Daoy (cell line): ENCODE measurements at regions not wholly inside any gene's neighbourhood (a gene's known extent, or its start where the extent isn't known, plus 50 kb on each side); places are given as distances from the start of the nearest gene placed in this dataset.

Source experiments
- DNase-seq: peaks from one replicate; pipeline ENCODE4 v3.0.0-alpha.2; 2015; ENCODE audit warnings: low read depth

GRCh38 chr4:62366939-62367338 lies 1166.8 kb downstream of the ADGRL3 start:
- no peak for DNase-seq

GRCh38 chr4:62360156-62360545 lies 1160.0 kb downstream of the ADGRL3 start:
- DNase-seq = no peak

GRCh38 chr4:62359441-62360155 lies 1159.5 kb downstream of the ADGRL3 start:
- no peak for DNase-seq

- DNase-seq = no peak
Measured at GRCh38 chr4:62344915-62345314, 1144.8 kb downstream of the ADGRL3 start.

GRCh38 chr4:62344474-62344873 lies 1144.3 kb downstream of the ADGRL3 start:
- no peak for DNase-seq

GRCh38 chr4:62342346-62342745 lies 1142.2 kb downstream of the ADGRL3 start:
- no peak for DNase-seq

- DNase-seq = no peak
Measured at GRCh38 chr4:62328526-62328925, 1128.4 kb downstream of the ADGRL3 start.

GRCh38 chr4:62327612-62328297 lies 1127.6 kb downstream of the ADGRL3 start:
- no peak for DNase-seq

- no peak for DNase-seq
Measured at GRCh38 chr4:62324215-62324614, 1124.1 kb downstream of the ADGRL3 start.

GRCh38 chr4:62320612-62321011 lies 1120.5 kb downstream of the ADGRL3 start:
- no peak for DNase-seq

- no peak for DNase-seq
Measured at GRCh38 chr4:62302710-62303109, 1102.6 kb downstream of the ADGRL3 start.

- DNase-seq = no peak
Measured at GRCh38 chr4:62301500-62301899, 1101.4 kb downstream of the ADGRL3 start.

GRCh38 chr4:62293551-62293950 lies 1093.4 kb downstream of the ADGRL3 start:
- no peak for DNase-seq

- no peak for DNase-seq
Measured at GRCh38 chr4:62292911-62293310, 1092.8 kb downstream of the ADGRL3 start.

- no peak for DNase-seq
Measured at GRCh38 chr4:62288808-62289541, 1088.8 kb downstream of the ADGRL3 start.

- DNase-seq = no peak
Measured at GRCh38 chr4:62285026-62285425, 1084.9 kb downstream of the ADGRL3 start.

GRCh38 chr4:62279689-62280088 lies 1079.6 kb downstream of the ADGRL3 start:
- no peak for DNase-seq

GRCh38 chr4:62275470-62275869 lies 1075.3 kb downstream of the ADGRL3 start:
- DNase-seq = no peak

GRCh38 chr4:62274782-62275181 lies 1074.7 kb downstream of the ADGRL3 start:
- no peak for DNase-seq

GRCh38 chr4:62271107-62271506 lies 1071.0 kb downstream of the ADGRL3 start:
- DNase-seq = no peak

- DNase-seq = no peak
Measured at GRCh38 chr4:62269918-62270317, 1069.8 kb downstream of the ADGRL3 start.

GRCh38 chr4:62263454-62263853 lies 1063.3 kb downstream of the ADGRL3 start:
- no peak for DNase-seq

- DNase-seq = no peak
Measured at GRCh38 chr4:62262676-62263075, 1062.5 kb downstream of the ADGRL3 start.
